Duodenal mucosa (tissue), 2 donors: ENCODE measurements at regions not wholly inside any gene's neighbourhood (a gene's known extent, or its start where the extent isn't known, plus 50 kb on each side); places are given as distances from the start of the nearest gene placed in this dataset.

Source experiments
- H3K27ac ChIP-seq: one replicate; pipeline ENCODE4 v1.7.0; 2013; ENCODE audit warnings: low read depth, low read length
- H3K27me3 ChIP-seq, 2 donors: one replicate each; pipeline ENCODE4 v1.7.0; 2013; ENCODE audit warnings: low read length in 2 of 2, control low read depth in 1 of 2; ENCODE audit not compliant: insufficient read depth in 2 of 2, control insufficient read depth in 1 of 2
- H3K36me3 ChIP-seq, 2 donors: one replicate each; pipeline ENCODE4 v1.7.0; 2013; ENCODE audit warnings: low read length in 2 of 2, control low read depth in 1 of 2; ENCODE audit not compliant: insufficient read depth in 2 of 2, control insufficient read depth in 1 of 2
- H3K4me1 ChIP-seq, 2 donors: one replicate each; pipeline ENCODE4 v1.7.0; 2013; ENCODE audit warnings: low read length in 2 of 2, control low read depth in 1 of 2; ENCODE audit not compliant: insufficient read depth in 2 of 2, control insufficient read depth in 1 of 2
- H3K4me3 ChIP-seq, 2 donors: one replicate each; pipeline ENCODE4 v1.7.0; 2013; ENCODE audit warnings: low read length in 2 of 2, low read depth in 1 of 2
- H3K9ac ChIP-seq, 2 donors: one replicate each; pipeline ENCODE4 v1.7.0; 2013; ENCODE audit warnings: low read length in 2 of 2, low read depth in 1 of 2
- H3K9me3 ChIP-seq, 2 donors: one replicate each; pipeline ENCODE4 v1.7.0; 2013; ENCODE audit warnings: low read length in 2 of 2, control low read depth in 1 of 2; ENCODE audit not compliant: control insufficient read depth in 1 of 2

- no peak overlapping the region for H3K27ac ChIP-seq
- no peak overlapping the region for H3K4me3 ChIP-seq
- no peaks in the 10 kb centered on the region for H3K36me3 ChIP-seq
Measured at GRCh38 chr1:11412141-11412540, 66.8 kb upstream of the DISP3 start.

DNA sequence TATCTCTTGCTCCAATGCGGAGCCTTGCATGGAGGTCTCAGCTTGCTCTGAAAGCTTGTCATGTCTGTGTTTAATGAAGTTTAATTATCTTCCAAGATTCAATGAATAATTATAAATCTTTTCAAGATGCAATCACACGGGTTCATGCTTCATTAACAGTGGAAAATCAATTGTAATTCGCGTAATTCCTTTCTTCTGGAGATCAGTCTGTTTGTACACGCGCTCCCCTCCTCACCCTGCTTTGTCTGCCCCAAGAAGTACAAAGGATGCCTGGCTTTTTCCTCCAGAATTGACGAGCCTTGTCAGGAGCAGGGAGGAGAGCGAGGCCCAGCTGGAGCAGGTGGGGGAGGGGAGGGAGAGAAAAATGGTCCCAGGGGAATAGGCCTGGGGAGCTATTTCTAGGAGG, 65.0 kb upstream of the DISP3 start:
- Histone ChIP-seq H3K36me3 (no peaks in the 10 kb centered on the region), H3K27ac (no peak overlapping the region), H3K4me1 (no peaks in the 10 kb centered on the region), H3K4me3 (no peak overlapping the region), H3K27me3 (peaks cover 15 to 18% of the 10 kb centered on the region in 2 donors), H3K9me3 (no peaks in the 10 kb centered on the region), H3K9ac (no peak overlapping the region)

More at GRCh38 chr1:11412141-11412540, 66.8 kb upstream of the DISP3 start:
- peaks cover 11 to 15% of the 10 kb centered on the region in 2 donors for H3K27me3 ChIP-seq
- H3K9me3 ChIP-seq: no peaks in the 10 kb centered on the region
- no peaks in the 10 kb centered on the region for H3K4me1 ChIP-seq
- H3K9ac ChIP-seq: no peak overlapping the region

DNA sequence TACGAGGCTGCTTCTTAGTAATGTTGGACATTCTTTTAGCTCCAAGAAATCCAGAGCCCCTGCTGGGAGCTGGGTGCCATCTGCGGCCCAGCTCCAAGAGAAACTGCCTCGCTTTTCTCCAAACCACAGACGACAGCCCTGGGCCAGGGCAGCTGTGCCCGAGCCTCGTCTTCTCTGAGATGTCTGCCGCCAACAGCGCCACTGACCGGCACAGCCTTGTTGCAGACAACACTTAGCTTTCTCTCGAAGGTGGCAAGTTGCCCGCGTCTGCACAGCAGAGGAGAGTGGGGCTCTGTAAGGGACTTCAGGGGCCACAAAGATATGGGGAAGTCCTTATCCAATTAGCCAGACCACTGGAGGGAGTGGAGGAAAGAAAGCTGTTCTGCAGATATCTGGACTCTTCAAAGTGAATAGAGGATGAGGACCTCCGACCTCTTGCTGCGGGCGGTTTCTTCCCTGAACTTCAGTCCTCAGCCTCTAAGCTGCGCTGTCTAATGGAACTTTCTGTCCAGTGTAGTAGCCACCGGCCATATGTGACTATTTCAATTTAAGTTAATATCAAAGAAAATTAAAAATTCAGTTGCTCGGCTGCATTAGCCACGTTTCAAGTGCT, 63.9 kb upstream of the DISP3 start:
- no peak overlapping the region for H3K27ac ChIP-seq
- H3K9ac ChIP-seq: no peak overlapping the region
- no peak overlapping the region for H3K4me3 ChIP-seq
- H3K36me3 ChIP-seq: no peaks in the 10 kb centered on the region
- peaks cover 15 to 18% of the 10 kb centered on the region in 2 donors for H3K27me3 ChIP-seq
- H3K9me3 ChIP-seq: no peaks in the 10 kb centered on the region
- H3K4me1 ChIP-seq: no peaks in the 10 kb centered on the region

DNA sequence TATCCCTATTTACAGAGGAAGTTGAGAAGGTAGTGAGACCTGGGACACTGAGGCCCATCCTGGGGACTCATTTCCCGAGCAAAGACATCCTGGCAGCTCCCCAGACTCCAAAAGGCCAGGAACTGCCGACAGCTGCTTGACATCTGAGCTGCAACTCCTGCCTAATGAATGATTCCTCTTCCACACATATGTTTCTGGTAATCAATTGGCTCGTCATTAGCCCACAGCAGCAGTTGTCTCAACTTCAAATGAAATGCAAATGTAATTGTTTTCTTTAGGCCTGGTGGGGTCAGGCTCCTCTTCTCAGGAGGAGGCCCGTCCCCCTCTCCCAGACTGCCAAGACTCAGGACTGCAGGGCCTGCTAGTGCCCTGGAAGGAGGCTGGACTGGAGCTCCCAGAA, 61.8 kb upstream of the DISP3 start:
- Histone ChIP-seq H3K9me3 (no peaks in the 10 kb centered on the region), H3K27me3 (peaks cover 15 to 23% of the 10 kb centered on the region in 2 donors), H3K4me1 (no peaks in the 10 kb centered on the region), H3K36me3 (no peaks in the 10 kb centered on the region), H3K4me3 (no peak overlapping the region), H3K9ac (no peak overlapping the region), H3K27ac (no peak overlapping the region)

DNA sequence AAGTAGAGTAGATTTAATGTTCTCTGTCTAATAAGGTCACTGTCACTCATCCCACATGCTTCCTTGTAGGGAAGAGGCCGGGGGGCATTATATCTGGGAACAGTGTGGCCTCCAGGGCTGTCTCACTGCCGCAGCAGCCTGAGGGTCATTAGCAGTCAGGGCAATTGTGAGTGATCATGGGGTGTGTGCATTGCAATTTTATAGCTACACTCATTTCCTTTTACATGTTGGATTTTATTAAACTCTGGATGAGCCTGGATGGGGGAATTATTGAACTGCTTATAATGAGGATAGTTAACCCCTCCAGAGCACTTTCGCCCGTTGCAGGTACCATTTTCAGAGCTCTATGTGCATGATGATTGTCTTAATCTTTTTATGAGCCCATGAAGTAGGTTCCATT, 60.9 kb upstream of the DISP3 start:
- no peak overlapping the region for H3K9ac ChIP-seq
- no peaks in the 10 kb centered on the region for H3K9me3 ChIP-seq
- H3K4me1 ChIP-seq: no peaks in the 10 kb centered on the region
- no peak overlapping the region for H3K27ac ChIP-seq
- H3K4me3 ChIP-seq: no peak overlapping the region
- no peaks in the 10 kb centered on the region for H3K36me3 ChIP-seq
- peaks cover 15 to 17% of the 10 kb centered on the region in 2 donors for H3K27me3 ChIP-seq

DNA sequence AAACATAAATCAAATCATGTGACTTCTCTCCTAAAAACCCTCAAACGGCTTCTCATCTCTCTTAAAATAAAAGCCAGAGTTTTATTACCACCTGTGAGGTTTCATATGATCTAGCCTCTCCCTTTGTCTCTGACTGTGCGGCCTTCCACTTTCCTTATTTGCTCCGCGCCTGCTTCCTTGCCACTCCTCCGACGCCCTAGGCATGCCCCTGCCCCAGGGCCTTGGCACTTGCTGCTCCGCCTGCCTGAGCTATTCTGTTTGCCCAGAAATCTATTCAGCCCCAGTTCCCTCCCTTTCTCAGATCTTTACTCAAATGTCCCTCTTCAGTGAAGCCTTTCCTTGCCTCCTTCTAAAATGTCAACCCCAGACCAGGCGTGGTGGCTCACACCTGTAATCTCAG, 57.5 kb upstream of the DISP3 start:
- Histone ChIP-seq H3K9ac (no peak overlapping the region), H3K27ac (no peak overlapping the region), H3K9me3 (no peaks in the 10 kb centered on the region), H3K36me3 (no peaks in the 10 kb centered on the region), H3K4me3 (no peak overlapping the region), H3K27me3 (peaks cover 8 to 16% of the 10 kb centered on the region in 2 donors), H3K4me1 (no peaks in the 10 kb centered on the region)

DNA sequence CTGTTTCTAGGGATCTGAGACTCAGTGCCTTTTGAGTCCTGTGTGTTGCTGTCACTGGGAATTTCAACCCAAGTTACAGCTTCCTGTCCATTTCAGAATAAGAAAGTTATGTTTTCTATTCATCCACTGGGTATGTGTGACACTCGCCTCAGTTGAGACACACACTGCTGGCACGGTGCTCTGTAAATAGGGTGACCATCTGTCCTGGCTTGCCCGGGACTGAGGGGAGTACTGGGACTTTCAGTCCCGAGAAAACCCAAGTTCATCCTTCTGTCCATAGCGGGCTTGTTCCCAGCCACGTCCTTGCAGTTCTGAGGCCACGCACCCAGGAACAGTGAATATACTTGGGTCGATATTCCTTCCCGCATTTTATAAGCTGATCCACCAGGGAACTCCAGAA, 56.3 kb upstream of the DISP3 start:
- Histone ChIP-seq H3K9ac (no peak overlapping the region), H3K4me3 (no peak overlapping the region), H3K27me3 (peaks cover 0 to 13% of the 10 kb centered on the region in 2 donors), H3K36me3 (no peaks in the 10 kb centered on the region), H3K4me1 (no peaks in the 10 kb centered on the region), H3K27ac (no peak overlapping the region), H3K9me3 (no peaks in the 10 kb centered on the region)

DNA sequence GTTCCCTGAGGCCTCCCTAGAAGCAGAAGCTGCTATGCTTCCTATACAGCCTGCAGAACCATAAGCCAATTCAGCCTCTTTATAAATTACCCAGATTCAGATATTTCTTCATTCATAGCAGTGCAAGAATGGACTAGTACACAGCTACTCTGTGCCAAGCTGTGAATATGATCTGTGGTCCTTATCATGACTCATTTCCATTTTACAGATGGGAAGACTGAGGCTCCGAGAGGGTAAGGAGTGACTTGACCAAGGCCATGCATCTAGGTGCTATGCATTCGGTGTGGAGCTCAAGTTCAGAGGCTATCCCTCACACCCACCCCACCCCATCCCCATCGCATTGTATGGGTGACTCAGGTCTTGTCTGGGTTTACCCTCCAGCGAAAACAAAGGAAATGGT, 52.3 kb upstream of the DISP3 start:
- Histone ChIP-seq H3K4me3 (no peak overlapping the region), H3K36me3 (no peaks in the 10 kb centered on the region), H3K9ac (no peak overlapping the region), H3K27ac (no peak overlapping the region), H3K9me3 (no peaks in the 10 kb centered on the region), H3K4me1 (no peaks in the 10 kb centered on the region), H3K27me3 (peaks cover 0 to 2% of the 10 kb centered on the region in 2 donors)

DNA sequence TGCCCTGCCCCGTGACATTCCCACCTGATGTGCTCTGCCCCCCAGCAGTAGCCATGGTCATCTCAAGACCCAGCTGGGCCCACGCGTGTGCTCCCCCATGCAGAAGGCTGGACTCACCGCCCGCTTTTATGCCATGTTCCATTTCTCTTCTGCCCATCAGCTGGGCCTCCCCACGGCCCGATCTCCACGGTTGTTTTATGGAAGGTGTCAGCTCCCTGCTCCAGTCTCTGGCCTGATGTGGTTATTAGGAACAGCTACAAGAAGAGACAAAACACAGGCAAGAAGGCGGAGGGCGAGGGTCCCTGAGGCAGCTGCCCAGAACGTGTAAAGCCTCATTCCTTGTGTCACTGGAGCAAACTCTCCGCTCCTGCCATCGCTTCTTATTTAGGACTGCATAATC, 50.2 kb upstream of the DISP3 start:
- H3K9me3 ChIP-seq: no peaks in the 10 kb centered on the region
- no peak overlapping the region for H3K9ac ChIP-seq
- no peaks in the 10 kb centered on the region for H3K4me1 ChIP-seq
- no peak overlapping the region for H3K27ac ChIP-seq
- no peaks in the 10 kb centered on the region for H3K27me3 ChIP-seq
- H3K4me3 ChIP-seq: no peak overlapping the region
- no peaks in the 10 kb centered on the region for H3K36me3 ChIP-seq
